GM18951 (cell line): ENCODE measurements at regions not wholly inside any gene's neighbourhood (a gene's known extent, or its start where the extent isn't known, plus 50 kb on each side); places are given as distances from the start of the nearest gene placed in this dataset.

Source experiments
- POLR2A ChIP-seq: IDR thresholded peaks from 4 replicates; pipeline ENCODE4 v1.6.1; 2011; ENCODE audit warnings: mild to moderate bottlenecking; ENCODE audit not compliant: insufficient read length, insufficient read depth; ENCODE audit errors: extremely low read depth
- in situ Hi-C: fragments of 300-500 bp; cut with MboI; formaldehyde crosslinking; loops from one replicate; pipeline ENCODE4 v1.12.0; 2022; ENCODE audit warnings: low sequenced_read_pairs, mixed read lengths, inconsistent platforms; ENCODE audit not compliant: unreplicated experiment

- in situ Hi-C loops, result no loop called here
- no peak for TF ChIP-seq POLR2A
Measured at GRCh38 chr1:244226435-244226834, 175.4 kb downstream of the ZBTB18 start.

DNA sequence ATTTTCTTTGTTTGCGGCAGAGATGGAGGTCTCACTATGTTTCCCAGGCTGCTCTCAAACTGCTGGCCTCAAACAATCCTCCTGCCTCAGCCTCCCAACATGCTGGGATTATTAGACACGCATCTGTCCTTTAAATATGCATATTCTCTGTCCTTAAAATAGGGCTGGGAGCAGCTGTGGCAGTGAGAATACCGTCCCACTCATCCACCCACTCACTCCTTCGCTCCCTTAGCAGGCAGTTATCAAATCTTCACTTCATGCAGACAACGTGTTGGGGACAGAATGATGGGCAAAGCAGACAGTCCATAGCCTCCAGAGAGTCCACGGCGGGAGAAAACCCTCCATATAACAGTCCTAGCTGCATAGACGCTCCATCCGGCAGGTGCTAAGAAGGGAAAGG is 179.4 kb downstream of the ZBTB18 start:
- TF ChIP-seq POLR2A, result no peak
- in situ Hi-C loops, result no loop called here

DNA sequence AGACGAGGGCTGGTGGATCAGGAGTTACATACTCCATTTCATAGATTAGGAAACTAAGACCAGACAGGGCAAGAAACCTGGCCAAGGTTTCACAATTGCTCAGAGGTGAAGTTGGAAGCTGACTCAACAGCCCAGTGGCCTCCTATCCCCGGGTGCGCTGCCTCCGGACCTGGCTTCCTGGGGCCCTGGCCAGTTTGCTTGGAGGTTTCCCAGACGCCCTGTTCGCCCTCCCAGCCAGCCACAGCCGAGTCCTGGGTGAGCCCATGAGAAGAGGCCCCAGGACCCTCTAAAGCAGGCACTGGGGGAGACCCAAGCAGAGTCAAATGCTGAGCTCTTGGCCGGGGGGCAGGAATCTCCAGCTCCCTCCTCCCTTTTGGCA is 180.1 kb downstream of the ZBTB18 start:
- no peak for TF ChIP-seq POLR2A
- in situ Hi-C loops, result no loop called here

- in situ Hi-C loops, result no loop called here
- TF ChIP-seq POLR2A, result no peak
Measured at GRCh38 chr1:244231572-244232315, 180.7 kb downstream of the ZBTB18 start.

DNA sequence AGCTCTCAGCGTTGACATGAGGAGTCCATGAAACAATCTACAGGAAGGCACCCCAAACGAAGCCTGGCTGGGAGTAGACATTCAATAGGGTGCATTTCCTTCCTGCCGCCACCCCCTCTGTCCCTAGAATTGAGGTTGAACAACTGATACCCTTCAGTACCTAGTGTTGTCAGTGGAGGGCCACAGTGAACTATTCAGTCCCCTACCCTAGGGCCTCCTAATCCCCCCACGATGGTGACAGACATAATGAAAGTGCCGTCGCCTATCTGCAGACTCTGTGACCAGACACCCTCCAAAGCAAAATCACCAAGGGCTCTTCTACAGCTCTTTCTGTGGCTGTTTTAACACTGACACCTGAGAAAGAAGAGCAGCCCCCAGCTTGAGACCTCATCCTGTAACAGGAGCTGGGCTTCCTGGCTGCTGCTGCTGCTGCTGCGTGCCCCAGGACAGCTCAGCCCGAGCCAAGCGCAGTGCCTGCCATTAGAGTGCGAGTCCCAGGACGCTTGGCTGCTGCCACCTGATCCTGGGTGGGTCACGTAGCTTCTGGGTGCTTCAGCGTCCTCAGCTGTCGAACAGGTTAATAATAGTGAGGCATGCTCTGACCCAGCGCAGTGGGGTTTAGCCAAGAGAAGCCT is 183.0 kb downstream of the ZBTB18 start:
- no peak for TF ChIP-seq POLR2A
- in situ Hi-C loops, result no loop called here

- no peak for TF ChIP-seq POLR2A
- in situ Hi-C loops, result no loop called here
Measured at GRCh38 chr1:244235157-244235556, 184.1 kb downstream of the ZBTB18 start.

DNA sequence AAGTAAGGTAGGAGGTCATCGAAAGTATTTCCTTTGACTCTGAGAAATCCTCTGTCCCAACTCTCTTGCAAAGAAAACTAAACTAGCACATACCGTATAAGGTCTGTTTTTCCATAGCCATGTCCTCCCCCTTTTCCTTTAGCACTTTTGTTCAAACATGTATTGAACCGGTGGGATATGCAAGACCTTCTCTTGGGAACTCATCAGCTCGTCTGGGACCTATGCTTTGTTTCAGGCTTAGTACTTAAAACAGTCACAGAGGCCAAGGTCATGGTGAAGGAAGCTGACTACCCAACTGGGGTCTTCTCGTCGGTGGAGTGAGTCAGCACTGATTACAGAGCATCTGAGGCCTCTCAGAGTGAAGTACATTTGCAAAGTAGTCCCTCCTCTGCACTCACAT is 185.0 kb downstream of the ZBTB18 start:
- TF ChIP-seq POLR2A, result no peak
- in situ Hi-C loops, result no loop called here

DNA sequence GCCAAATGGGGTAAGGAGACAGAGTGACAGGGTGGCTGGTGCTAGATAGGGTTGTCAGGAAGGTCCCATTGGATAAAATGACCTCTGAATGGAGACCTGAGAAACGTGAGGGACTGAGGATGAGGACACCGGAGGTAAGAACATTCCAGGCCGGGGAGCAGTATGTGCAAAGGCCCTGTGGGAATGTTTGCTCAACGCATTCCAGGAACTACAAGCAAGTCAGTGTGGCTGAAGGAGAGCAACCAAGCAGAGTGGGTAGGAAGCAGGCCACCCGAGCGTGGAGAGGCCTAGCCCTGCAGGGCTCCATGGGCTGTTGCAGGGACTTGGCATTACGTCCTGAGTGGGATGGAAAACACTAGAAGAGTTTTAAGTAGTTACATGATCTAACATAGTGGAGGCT is 185.6 kb downstream of the ZBTB18 start:
- no peak for TF ChIP-seq POLR2A
- in situ Hi-C loops, result no loop called here

DNA sequence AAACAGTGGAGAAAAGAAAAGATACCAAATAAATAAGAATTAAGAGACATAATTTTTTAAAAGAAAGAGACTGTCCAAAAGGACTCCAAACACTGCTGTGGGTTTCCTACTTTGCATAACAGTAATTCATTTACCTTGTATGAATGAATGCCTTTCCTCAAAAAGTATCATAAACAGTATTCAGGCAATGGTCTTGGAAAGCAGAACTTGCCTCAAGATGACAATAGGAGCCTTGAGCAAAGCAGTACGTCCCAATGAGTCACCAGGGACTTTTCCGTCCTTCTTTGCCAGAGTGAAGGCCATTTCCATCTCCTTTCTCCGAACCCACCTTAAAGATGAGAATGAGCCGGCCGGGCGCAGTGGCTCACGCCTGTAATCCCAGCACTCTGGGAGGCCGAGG is 186.4 kb downstream of the ZBTB18 start:
- TF ChIP-seq POLR2A, result no peak
- in situ Hi-C loops, result no loop called here

DNA sequence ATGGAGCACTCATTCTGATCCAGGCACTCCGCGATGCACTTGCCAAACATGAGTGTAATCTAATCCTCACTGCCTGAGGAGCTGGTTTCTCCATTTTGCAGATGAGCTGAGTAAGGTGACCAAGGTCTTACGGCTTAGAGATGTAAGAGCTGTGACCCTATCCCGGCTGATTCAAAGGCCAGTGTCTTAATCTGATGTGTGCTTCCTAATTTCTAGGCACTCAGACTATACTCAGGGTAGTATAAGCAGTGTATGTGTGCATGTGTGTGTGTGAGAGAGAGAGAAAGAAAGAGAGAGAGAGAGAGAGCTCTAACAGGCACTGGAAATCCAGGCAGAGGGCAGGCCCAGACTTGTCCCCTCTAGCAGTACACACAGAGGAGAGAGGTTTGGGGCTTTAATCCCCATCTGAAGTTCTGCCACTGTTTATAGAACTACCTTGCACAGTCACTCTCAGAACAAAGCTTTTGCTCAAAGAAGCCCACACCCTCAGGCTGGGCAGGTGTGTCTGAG is 188.2 kb downstream of the ZBTB18 start:
- in situ Hi-C loops, result no loop called here
- no peak for TF ChIP-seq POLR2A

DNA sequence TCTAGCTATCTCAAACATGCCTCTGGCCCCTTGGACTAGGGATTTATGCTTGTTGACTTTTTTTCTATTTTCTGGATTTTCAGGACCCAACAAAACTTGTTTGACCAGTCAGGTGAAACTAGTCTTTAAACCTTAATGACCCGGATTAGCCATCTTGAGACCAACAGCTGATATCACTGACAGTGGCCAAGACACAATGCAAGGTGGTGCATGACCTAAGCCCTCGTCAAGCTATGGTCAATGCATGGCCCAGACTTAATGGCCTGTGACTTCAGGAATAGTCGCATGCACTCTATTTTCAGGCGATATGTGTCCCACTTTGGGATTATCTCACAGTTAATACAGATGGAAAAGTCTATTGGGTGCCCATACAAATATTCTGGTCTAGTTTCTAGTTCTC is 190.4 kb downstream of the ZBTB18 start:
- TF ChIP-seq POLR2A, result no peak
- in situ Hi-C loops, result no loop called here

- TF ChIP-seq POLR2A, result no peak
- in situ Hi-C loops, result no loop called here
Measured at GRCh38 chr1:244242446-244242845, 191.4 kb downstream of the ZBTB18 start.

DNA sequence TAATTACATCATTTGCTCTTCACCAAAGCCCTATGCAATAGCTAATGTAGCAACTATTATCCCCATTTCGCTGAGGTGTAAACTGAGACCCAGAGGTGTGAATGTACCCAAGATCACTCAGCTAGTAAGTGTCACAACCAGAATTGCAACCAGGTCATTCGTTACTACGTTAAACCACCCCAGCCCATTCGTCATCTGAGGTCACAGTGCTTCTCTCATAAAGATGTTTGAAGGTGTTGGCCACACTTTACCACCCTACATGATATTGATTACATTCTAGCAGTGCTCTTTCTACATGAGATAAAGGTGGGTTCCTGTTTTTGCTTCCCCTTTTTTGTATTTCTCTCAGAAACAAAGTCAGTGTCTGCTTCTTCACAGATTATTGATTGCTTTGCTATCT is 195.3 kb downstream of the ZBTB18 start:
- TF ChIP-seq POLR2A, result no peak
- in situ Hi-C loops, result no loop called here

- no peak for TF ChIP-seq POLR2A
- in situ Hi-C loops, result no loop called here
Measured at GRCh38 chr1:244248426-244248825, 197.3 kb downstream of the ZBTB18 start.

GRCh38 chr1:244252211-244252610 is 199.5 kb downstream of the ADSS2 start:
- no peak for TF ChIP-seq POLR2A
- in situ Hi-C loops, result no loop called here

DNA sequence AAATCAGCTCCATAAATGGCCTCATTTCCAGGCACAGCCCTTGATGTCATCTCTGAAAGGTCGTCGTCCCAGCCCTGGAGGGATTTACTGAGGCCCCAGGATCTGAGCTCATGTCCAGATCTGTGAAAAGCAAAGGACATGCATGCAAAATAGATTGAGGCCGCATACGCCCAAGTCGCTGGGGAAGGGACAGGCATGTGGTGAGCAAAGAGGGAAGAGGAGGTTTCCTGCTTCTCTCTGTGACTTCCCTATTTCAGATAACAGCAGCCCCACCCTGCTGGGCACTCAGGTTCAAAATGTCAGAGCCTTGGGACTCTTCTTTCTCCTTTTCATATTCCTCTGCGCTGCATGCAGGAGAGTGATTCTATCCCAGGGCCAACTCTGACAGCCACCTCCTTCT is 197.2 kb downstream of the ADSS2 start:
- no peak for TF ChIP-seq POLR2A
- in situ Hi-C loops, result no loop called here
